ENCODE measurements at regions not wholly inside any gene's neighbourhood (a gene's known extent, or its start where the extent isn't known, plus 50 kb on each side); places are given as distances from the start of the nearest gene placed in this dataset.
"Not testable (repeated sequence)": the region's sequence is repeated elsewhere in the genome, so short reads cannot be mapped to it uniquely, and the experiment has no call there.

GRCh38 chr6:26267083-26267589 lies 97.9 kb upstream of the BTN3A2 start:
- DNase-seq: no peak

GRCh38 chr6:26268659-26269402 lies 96.2 kb upstream of the BTN3A2 start:
- DNase-seq: no peak

DNA sequence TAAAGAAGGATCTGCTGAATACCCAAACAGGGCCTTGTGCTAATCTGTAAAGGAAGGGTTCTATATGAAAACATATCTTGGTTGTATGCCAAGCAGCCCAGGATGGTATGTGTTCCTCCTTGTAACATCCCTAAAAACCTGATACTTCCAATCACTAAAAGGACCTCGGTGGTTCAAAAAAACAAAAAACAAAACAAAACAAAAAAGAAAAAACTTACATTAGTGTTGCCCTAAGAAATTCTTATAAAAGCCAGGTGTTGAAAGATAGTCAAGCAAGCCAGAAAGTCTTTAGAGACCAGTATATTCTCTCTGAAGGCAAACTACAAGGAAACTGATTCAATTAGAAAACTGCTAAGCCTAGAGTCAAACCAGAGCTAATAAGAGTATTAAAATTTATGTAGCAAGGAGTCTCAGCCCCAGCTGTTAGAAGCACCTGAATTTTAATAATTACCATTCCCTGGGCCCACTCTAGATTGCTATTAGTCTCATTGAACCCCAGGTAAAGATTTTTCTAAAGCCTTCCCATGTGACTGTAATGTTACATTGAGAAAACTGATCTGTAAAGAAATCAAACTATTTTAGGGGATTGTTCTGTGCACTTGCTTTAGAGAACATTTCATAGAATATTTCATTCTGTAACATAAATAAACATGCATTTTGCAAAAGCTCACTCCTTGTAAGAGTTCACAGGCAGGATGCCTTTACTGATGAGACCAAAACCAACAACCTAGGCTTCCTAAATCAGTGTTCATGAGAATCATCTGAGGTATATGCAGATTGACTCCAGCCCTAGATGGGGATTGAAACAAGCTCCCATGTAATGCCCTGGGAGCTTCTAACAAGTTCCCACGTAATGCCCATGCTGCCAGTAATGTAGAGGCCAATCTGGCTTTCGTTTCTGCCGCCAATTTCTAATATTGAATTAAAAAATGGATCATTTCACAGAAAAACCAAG lies 95.2 kb upstream of the BTN3A2 start:
- no peak for DNase-seq

DNA sequence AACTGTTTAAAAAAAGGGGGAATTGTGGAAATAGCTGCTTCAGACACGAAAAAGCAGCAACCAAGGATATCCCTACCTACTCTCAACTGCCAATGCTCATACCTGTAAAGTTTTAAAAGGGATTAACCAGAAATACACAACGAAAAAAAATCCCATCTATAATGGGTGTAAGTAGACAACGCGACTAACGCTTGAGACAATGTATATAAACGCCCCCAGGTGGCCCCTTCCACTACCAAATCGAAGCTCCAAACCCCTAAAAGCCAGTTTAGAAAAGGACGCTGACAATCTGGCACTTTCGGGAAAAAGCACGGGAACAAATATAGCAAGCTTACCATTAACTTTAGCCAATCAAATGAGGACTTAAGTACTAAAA lies 94.5 kb upstream of the BTN3A2 start:
- no peak for DNase-seq

DNA sequence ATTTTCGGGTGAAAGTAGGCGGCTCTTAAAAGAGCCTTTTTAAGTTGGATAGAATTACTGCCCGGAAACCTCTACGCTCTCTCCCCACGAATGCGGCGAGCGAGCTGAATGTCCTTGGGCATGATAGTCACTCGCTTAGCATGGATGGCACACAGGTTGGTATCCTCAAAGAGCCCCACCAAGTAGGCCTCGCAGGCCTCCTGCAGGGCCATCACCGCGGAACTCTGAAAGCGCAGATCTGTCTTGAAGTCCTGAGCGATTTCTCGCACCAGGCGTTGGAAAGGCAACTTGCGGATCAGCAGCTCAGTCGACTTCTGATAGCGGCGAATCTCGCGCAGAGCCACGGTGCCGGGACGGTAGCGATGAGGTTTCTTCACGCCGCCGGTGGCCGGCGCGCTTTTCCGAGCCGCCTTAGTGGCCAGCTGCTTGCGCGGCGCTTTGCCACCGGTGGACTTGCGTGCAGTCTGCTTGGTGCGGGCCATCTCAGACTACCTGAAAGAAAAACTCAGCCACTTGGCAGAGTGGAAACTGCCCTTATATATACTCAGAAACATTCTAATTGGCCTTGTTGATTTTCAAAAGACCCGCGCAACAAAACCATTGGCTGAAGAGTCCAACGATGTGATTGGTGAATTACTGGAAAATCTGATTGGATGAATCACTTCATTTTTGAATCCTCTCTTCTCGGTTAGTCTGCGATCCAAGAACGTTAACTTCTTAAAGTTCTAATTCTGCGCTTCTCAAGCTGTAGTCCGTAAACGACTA lies 93.9 kb upstream of the BTN3A2 start:
- peak in 3 of 4 experiments; percentile 11 to 68 (median 68) for DNase-seq

DNA sequence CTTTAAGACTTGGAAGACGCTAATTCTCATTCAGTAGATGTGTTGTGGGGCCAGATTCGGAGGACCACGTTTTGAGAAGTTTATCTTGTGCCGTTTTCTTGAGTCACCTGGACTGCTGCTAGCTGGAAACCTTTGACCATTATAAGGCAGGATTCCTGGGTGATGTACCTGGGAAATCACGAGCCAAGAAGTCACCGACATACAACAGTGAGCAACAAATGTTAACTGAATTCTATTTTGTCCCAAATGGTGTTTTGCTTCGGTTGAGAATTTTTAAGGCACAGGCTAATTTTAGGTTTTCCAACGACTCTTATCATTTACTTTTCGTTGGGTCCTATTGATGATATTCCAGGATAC lies 93.4 kb upstream of the BTN3A2 start:
- no peak for DNase-seq

- peak in 2 of 4 experiments; percentile 18 to 32 for DNase-seq
These were observed 92.8 kb upstream of the BTN3A2 start for GRCh38 chr6:26272171-26272637.

DNA sequence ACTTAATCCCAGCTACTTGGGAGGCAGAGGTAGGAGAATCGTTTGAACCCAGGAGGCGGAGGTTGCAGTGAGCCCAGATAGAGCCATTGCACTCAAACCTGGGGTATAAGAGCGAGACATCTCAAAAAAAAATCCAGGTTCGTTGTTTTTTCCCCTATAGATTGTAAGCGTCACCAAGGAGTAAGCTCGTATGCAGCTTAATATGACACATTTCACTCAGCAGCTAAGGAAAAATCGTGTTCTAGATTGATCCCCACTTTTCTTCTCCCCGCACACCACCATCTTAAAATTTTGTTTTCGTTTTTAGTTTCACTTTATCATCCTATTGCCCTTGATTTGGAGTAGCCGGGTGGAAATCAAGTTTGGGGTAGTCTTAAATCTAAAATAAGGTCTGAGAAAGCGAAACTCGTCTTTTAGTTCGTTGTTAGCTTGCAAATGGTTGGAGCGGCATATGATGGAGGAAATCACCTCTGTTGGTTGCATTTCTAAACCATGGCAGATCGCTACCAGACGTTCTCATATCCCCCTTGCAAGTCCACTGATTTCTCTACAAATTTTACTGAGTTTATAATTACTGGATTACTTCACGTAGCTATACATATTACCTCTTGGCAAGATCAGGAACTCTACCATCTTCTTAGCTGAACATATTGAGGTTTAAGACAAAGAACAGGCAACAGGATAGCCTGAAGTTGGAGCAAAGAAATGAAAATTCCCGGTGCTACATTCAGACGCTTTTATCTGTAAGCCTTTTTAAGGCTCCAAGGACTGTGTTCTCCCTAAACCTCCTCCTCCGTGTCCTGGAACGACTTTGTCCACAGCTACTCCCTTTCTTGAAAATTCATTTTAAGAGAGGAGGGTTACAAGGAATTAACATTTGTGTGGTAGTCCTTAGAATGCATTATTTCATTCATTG lies 91.1 kb upstream of the BTN3A2 start:
- DNase-seq: no peak

DNA sequence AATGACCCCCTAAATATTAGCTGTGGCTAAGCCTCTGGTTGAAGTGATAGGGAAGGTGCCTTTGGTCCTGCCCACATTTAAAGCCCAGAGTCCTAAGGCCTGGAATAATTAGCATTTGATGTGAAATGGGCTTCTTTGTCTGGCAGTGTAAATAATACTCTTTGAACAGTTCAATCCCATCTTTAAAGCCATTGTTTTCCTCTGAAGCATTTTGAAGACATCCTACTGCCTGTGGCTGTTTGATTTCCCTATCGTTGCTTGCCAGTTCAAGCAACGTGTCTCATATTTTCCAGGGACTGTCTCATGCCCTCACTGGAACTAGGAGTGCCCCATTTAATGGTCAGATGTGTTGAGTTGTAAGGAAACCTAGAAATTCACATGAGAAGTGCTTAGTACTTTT lies 89.3 kb upstream of the BTN3A2 start:
- no peak for DNase-seq

GRCh38 chr6:26276841-26277648 lies 88.0 kb upstream of the BTN3A2 start:
- no peak for DNase-seq

GRCh38 chr6:26278536-26278935 lies 86.5 kb upstream of the BTN3A2 start:
- DNase-seq: no peak

DNA sequence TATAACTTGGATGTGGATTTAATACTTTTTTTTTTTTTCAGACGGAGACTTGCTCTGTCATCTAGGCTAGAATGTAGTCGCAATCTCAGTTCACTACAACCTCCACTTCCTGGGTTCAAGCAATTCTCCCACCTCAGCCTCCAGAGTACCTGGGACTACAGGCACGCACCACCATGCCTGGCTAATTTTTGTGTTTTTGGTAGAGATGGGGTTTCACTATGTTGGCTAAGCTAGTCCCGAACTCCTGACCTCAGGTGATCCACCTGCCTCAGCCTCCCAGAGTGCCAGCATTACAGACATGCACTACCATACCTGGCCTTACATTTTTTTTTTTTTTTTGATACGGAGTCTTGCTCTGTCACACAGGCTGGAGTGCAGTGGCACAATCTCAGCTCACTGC lies 85.6 kb upstream of the BTN3A2 start:
- not testable (repeated sequence) for DNase-seq

GRCh38 chr6:26280407-26280806 lies 84.6 kb upstream of the BTN3A2 start:
- no peak for DNase-seq

GRCh38 chr6:26284537-26285142 lies 80.4 kb upstream of the BTN3A2 start:
- peak in 3 of 4 experiments; percentile 15 to 46 (median 36) for DNase-seq

- DNase-seq: peak; percentile 69 to 86 (median 80)
These were observed 79.6 kb upstream of the BTN3A2 start for GRCh38 chr6:26285143-26286134.

DNA sequence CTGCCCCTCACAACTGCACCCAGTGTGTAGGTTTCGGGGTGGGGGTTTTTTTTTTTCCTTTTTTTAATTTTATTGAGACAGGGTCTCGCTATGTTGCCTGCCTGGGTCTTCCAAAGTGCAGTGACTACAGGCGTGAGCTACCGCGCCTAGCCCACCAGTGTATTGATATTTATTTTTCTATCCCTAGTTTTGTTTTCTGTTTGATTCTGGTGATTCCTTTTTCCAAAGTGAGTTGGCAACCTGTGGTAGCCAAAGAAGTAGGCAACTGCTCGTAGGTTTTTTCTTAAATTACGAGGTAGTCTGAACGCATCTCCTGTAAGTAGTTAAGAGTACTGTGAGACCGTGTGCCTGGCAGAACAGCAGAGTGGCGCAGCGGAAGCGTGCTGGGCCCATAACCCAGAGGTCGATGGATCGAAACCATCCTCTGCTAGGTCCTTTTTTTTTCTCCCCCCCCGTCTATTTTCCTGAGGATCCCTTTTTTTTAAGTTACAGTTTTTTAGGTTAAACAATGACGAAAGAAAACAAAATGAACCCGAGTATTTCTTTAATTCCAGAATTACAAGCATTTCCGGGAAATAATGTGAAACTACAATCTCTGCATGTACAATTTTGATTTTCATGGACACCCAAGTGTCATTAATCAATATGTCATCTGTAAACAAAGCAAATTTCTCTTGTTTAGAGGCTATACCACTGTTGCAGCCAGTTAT lies 78.7 kb upstream of the BTN3A2 start:
- peak; percentile 40 to 66 (median 56) for DNase-seq

GRCh38 chr6:26288155-26288554 lies 76.8 kb upstream of the BTN3A2 start:
- DNase-seq: no peak

DNA sequence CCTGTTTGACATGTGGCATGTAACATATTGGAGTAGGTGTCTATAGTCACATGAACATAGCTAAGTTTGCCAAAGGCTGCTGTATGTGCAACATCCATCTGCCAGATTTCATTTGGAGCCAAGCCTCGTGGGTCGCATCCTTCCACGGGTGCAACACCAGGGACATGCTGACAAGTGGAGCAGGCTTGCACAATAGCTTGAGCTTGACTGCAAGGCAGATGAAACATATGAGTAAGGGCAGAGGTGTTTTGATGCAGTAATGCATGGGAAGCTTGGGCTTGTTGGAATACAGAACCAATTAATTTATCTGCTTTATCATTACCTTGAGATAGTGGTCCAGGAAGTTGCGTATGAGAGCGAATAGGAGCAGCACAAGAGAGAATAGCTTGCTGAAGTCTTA lies 74.1 kb upstream of the BTN3A2 start:
- no peak for DNase-seq
